ENCODE measurements at regions not wholly inside any gene's neighbourhood (a gene's known extent, or its start where the extent isn't known, plus 50 kb on each side); places are given as distances from the start of the nearest gene placed in this dataset.

GRCh38 chr13:104691767-104692467, 1625.7 kb upstream of the SLC10A2 start:
- no peak overlapping the region for H3K27ac ChIP-seq (ENCODE audit: low read depth, low read length)
- H4K20me1 ChIP-seq (ENCODE audit: control insufficient read depth, insufficient read depth, low read depth, low read length), result no peaks in the 10 kb centered on the region
- H3K9me2 ChIP-seq (replicated peaks; ENCODE audit: control insufficient read depth, low read length), result no peaks in the 10 kb centered on the region
- no peaks in the 10 kb centered on the region for H3K9me3 ChIP-seq (ENCODE audit: control insufficient read depth, insufficient read depth, low read length)
- no peaks in the 10 kb centered on the region for H3F3A ChIP-seq (ENCODE audit: control insufficient read depth, insufficient read depth)
- no peaks in the 10 kb centered on the region for H3K27me3 ChIP-seq (ENCODE audit: control insufficient read depth, low read length)
- H3K79me2 ChIP-seq (ENCODE audit: control insufficient read depth, low read length), result no peaks in the 10 kb centered on the region
- no peaks in the 10 kb centered on the region for H3K36me3 ChIP-seq (ENCODE audit: control insufficient read depth, low read length)
- H3K4me3 ChIP-seq (ENCODE audit: low read length), result no peak overlapping the region
- no peaks in the 10 kb centered on the region for H3K4me1 ChIP-seq (ENCODE audit: control insufficient read depth, low read length)
- no peak for TF ChIP-seq EZH2phosphoT487 (IDR thresholded peaks at IDR 0.05; ENCODE audit: borderline replicate concordance, low read length)
- TF ChIP-seq, protein P1, sequence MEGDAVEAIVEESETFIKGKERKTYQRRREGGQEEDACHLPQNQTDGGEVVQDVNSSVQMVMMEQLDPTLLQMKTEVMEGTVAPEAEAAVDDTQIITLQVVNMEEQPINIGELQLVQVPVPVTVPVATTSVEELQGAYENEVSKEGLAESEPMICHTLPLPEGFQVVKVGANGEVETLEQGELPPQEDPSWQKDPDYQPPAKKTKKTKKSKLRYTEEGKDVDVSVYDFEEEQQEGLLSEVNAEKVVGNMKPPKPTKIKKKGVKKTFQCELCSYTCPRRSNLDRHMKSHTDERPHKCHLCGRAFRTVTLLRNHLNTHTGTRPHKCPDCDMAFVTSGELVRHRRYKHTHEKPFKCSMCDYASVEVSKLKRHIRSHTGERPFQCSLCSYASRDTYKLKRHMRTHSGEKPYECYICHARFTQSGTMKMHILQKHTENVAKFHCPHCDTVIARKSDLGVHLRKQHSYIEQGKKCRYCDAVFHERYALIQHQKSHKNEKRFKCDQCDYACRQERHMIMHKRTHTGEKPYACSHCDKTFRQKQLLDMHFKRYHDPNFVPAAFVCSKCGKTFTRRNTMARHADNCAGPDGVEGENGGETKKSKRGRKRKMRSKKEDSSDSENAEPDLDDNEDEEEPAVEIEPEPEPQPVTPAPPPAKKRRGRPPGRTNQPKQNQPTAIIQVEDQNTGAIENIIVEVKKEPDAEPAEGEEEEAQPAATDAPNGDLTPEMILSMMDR (IDR thresholded peaks at IDR 0.05; ENCODE audit: low read depth, low read length, poor library complexity, severe bottlenecking), result no peak
- no peak overlapping the region for H3K4me2 ChIP-seq (ENCODE audit: low read length)

DNA sequence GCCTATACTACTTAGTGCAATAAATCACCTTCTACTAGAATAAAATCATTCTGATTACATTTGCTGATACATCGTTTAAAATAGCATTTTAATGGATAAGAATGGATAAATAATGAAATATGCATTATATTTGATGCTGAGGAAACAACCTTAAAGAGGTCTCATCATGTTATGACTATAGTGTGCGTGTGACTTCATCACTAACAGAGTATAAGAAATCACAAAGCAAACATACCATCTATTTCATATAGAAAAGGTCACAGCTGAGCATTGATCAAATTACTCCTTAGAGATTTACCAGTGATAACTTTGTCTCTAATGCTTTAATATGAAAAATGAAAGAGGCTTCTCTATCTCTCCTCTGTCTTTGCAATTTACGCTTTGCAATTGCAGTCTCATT, 1620.3 kb upstream of the SLC10A2 start:
- H3K4me3 ChIP-seq (ENCODE audit: low read length), result no peak overlapping the region
- H4K20me1 ChIP-seq (ENCODE audit: control insufficient read depth, insufficient read depth, low read depth, low read length), result no peaks in the 10 kb centered on the region
- no peak overlapping the region for H3K4me2 ChIP-seq (ENCODE audit: low read length)
- H3K79me2 ChIP-seq (ENCODE audit: control insufficient read depth, low read length), result no peaks in the 10 kb centered on the region
- H3K9me2 ChIP-seq (replicated peaks; ENCODE audit: control insufficient read depth, low read length), result no peaks in the 10 kb centered on the region
- no peak overlapping the region for H3K27ac ChIP-seq (ENCODE audit: low read depth, low read length)
- H3F3A ChIP-seq (ENCODE audit: control insufficient read depth, insufficient read depth), result no peaks in the 10 kb centered on the region
- H3K4me1 ChIP-seq (ENCODE audit: control insufficient read depth, low read length), result no peaks in the 10 kb centered on the region
- no peaks in the 10 kb centered on the region for H3K36me3 ChIP-seq (ENCODE audit: control insufficient read depth, low read length)
- TF ChIP-seq, protein P1 (IDR thresholded peaks at IDR 0.05; ENCODE audit: low read depth, low read length, poor library complexity, severe bottlenecking), result no peak
- TF ChIP-seq EZH2phosphoT487 (IDR thresholded peaks at IDR 0.05; ENCODE audit: borderline replicate concordance, low read length), result no peak
- no peaks in the 10 kb centered on the region for H3K27me3 ChIP-seq (ENCODE audit: control insufficient read depth, low read length)
- no peaks in the 10 kb centered on the region for H3K9me3 ChIP-seq (ENCODE audit: control insufficient read depth, insufficient read depth, low read length)

DNA sequence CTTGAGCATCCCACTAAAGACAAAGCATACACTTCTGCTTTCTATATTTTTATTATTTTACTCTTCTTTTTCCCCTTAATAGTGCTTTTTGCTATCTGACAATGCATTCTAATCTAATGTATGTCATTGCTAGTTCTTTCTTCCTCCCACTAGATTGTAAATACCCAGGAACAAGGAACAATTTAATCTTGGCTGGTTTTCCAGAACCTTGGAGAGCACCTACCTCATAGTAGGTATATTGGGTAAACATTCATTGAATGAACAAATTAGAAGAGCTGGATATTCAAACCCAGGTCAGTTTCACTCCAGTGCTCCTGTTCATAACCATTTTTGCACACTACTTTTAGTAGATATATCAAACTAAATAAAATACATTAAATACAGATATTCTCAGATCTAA, 1617.6 kb upstream of the SLC10A2 start:
- no peaks in the 10 kb centered on the region for H4K20me1 ChIP-seq (ENCODE audit: control insufficient read depth, insufficient read depth, low read depth, low read length)
- TF ChIP-seq, protein P1 (IDR thresholded peaks at IDR 0.05; ENCODE audit: low read depth, low read length, poor library complexity, severe bottlenecking), result no peak
- TF ChIP-seq EZH2phosphoT487 (IDR thresholded peaks at IDR 0.05; ENCODE audit: borderline replicate concordance, low read length), result no peak

More for the DNA sequence above, 1617.6 kb upstream of the SLC10A2 start:
- Histone ChIP-seq H3K27ac (ENCODE audit: low read depth, low read length) (no peak overlapping the region), H3F3A (ENCODE audit: control insufficient read depth, insufficient read depth) (no peaks in the 10 kb centered on the region), H3K4me1 (ENCODE audit: control insufficient read depth, low read length) (no peaks in the 10 kb centered on the region), H3K9me3 (ENCODE audit: control insufficient read depth, insufficient read depth, low read length) (no peaks in the 10 kb centered on the region), H3K36me3 (ENCODE audit: control insufficient read depth, low read length) (no peaks in the 10 kb centered on the region), H3K4me2 (ENCODE audit: low read length) (no peak overlapping the region), H3K9me2 (replicated peaks; ENCODE audit: control insufficient read depth, low read length) (no peaks in the 10 kb centered on the region), H3K79me2 (ENCODE audit: control insufficient read depth, low read length) (no peaks in the 10 kb centered on the region), H3K4me3 (ENCODE audit: low read length) (no peak overlapping the region), H3K27me3 (ENCODE audit: control insufficient read depth, low read length) (no peaks in the 10 kb centered on the region)
